AG04449 (cell line): ENCODE measurements at regions not wholly inside any gene's neighbourhood (a gene's known extent, or its start where the extent isn't known, plus 50 kb on each side); places are given as distances from the start of the nearest gene placed in this dataset.
"Not testable (repeated sequence)": the region's sequence is repeated elsewhere in the genome, so short reads cannot be mapped to it uniquely, and the experiment has no call there.

Source experiments
- CTCF ChIA-PET: fragments of 350-600 bp; formaldehyde crosslinking; extraction: SDS; loops from one replicate; lab custom pipeline; 2021; ENCODE audit warnings: antibody characterized with exemption; lab: Yijun Ruan, JAX
- POLR2A ChIA-PET: fragments of 400-600, 350-600 bp; formaldehyde crosslinking; extraction: SDS; loops from one replicate; lab custom pipeline; 2020; ENCODE audit warnings: antibody characterized with exemption, inconsistent platforms; lab: Yijun Ruan, JAX
- DNase-seq: peaks from one replicate; pipeline ENCODE4 v3.0.0-alpha.2; 2010; ENCODE audit warnings: low read depth, low spot score
- H3K4me3 ChIP-seq: 2 replicates; pipeline ENCODE4 v1.5.1; 2011; ENCODE audit warnings: low read depth, mild to moderate bottlenecking, control low read depth, low read length
- TF ChIP-seq, protein P1 (sequence below): IDR thresholded peaks from one replicate; pipeline ENCODE4 v1.5.1; 2011; ENCODE audit warnings: mild to moderate bottlenecking, moderate library complexity, low read length, control low read depth, inconsistent platforms; ENCODE audit not compliant: insufficient read depth; ENCODE audit errors: missing control alignments

- no peak overlapping the region for H3K4me3 ChIP-seq
- DNase-seq, result no peak
- TF ChIP-seq, protein P1, sequence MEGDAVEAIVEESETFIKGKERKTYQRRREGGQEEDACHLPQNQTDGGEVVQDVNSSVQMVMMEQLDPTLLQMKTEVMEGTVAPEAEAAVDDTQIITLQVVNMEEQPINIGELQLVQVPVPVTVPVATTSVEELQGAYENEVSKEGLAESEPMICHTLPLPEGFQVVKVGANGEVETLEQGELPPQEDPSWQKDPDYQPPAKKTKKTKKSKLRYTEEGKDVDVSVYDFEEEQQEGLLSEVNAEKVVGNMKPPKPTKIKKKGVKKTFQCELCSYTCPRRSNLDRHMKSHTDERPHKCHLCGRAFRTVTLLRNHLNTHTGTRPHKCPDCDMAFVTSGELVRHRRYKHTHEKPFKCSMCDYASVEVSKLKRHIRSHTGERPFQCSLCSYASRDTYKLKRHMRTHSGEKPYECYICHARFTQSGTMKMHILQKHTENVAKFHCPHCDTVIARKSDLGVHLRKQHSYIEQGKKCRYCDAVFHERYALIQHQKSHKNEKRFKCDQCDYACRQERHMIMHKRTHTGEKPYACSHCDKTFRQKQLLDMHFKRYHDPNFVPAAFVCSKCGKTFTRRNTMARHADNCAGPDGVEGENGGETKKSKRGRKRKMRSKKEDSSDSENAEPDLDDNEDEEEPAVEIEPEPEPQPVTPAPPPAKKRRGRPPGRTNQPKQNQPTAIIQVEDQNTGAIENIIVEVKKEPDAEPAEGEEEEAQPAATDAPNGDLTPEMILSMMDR, result no peak
- POLR2A ChIA-PET, result no interaction called here
- CTCF ChIA-PET, result no interaction called here
These were observed 687.9 kb upstream of the ACVR2A start for GRCh38 chr2:147156970-147157369.

DNA sequence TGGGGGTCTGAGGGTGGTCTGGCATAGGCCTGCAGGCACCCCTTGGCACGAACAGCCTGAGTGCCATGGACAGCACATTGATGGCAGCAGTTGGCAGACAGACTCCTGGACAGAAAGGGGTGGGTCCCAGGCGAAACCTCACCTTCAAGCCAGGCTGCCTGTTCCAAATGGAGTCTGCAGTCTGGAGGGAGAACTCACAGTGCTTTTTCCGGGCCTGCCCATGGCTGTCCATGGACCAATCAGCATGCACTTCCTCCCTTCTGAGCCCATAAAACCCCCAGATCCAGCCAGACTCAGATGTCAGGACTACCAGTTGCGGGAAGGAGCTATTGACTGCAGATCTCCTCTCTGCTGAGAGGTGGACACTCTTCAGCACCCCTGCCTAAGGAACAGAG, 694.6 kb upstream of the ACVR2A start:
- POLR2A ChIA-PET, result no interaction called here

GRCh38 chr2:147149575-147150240, 695.1 kb upstream of the ACVR2A start:
- DNase-seq, result no peak
- H3K4me3 ChIP-seq, result no peak overlapping the region
- ChIA-PET POLR2A (no interaction called here), CTCF (no interaction called here)
- TF ChIP-seq, protein P1, result no peak

More for the DNA sequence above, 694.6 kb upstream of the ACVR2A start:
- TF ChIP-seq, protein P1, result no peak
- DNase-seq, result no peak
- CTCF ChIA-PET, result no interaction called here
- H3K4me3 ChIP-seq, result no peak overlapping the region

GRCh38 chr2:147147802-147148201, 697.0 kb upstream of the ACVR2A start:
- DNase-seq, result no peak
- H3K4me3 ChIP-seq, result no peak overlapping the region
- POLR2A ChIA-PET, result no interaction called here
- CTCF ChIA-PET, result no interaction called here
- TF ChIP-seq, protein P1, result no peak

GRCh38 chr2:147141930-147142329, 702.9 kb upstream of the ACVR2A start:
- POLR2A ChIA-PET, result no interaction called here
- no peak for DNase-seq
- CTCF ChIA-PET, result no interaction called here

DNA sequence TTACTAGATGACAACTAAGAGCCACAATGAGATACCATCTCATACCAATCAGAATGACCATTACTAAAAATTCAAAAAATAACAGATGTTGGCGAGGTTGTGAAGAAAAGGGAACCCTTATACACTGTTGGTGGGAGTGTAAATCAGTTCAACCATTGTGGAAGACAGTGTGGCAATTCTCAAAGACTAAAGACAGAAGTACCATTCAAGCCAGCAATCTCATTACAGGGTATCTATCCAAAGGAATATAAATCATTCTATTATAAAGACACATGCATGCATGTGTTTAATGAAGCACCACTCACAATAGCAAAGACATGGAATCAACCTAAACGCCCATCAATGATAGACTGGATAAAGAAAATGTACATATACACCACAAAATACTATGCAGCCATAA, 705.1 kb upstream of the ACVR2A start:
- POLR2A ChIA-PET, H3K4me3 ChIP-seq, DNase-seq, CTCF ChIA-PET: not testable (repeated sequence)

More at GRCh38 chr2:147141930-147142329, 702.9 kb upstream of the ACVR2A start:
- H3K4me3 ChIP-seq, result no peak overlapping the region
- TF ChIP-seq, protein P1, result no peak

DNA sequence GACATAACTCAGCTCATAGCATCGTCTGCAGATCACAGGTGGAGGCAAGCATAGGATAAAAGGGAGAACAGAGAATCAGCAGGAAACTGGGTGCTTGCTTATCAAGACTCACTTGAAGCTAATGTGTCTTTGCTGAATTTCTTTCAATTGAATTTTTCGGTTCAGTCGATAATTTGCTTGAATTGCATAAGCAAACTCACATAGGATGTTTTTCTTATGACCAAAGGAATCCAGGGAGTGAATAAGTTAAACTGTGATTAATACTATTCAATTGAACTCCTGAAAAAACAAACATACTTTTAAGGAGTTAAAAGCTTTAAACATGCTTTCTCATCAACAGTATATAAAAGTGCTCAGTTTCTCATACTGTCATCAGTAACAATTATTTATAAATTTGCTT, 707.1 kb upstream of the ACVR2A start:
- ChIA-PET CTCF (no interaction called here), POLR2A (no interaction called here)
- no peak overlapping the region for H3K4me3 ChIP-seq
- no peak for DNase-seq
- TF ChIP-seq, protein P1, result no peak
